Aorta (tissue), 5 donors: ENCODE measurements at regions not wholly inside any gene's neighbourhood (a gene's known extent, or its start where the extent isn't known, plus 50 kb on each side); places are given as distances from the start of the nearest gene placed in this dataset.

Experiments used
- ATAC-seq: fragments of 200-7000 bp; cut with Tn5 transposase; one replicate; pipeline ENCODE4 v1.9.1; 2022; ENCODE audit warnings: moderate library complexity; ENCODE audit not compliant: low FRiP score
- DNase-seq, 2 donors: peaks; one replicate each; pipeline ENCODE4 v3.0.0-alpha.2; 2020
- H3K27ac ChIP-seq, 2 donors: one replicate each; pipeline ENCODE4 v1.5.1; 2013; ENCODE audit warnings: low read length in 2 of 2, mild to moderate bottlenecking in 2 of 2, moderate library complexity in 2 of 2, control low read depth in 1 of 2, inconsistent platforms in 1 of 2, low read depth in 1 of 2
- H3K27me3 ChIP-seq, 2 donors: one replicate each; pipeline ENCODE4 v1.6.1; 2013; ENCODE audit warnings: control low read depth in 1 of 2, low read length in 1 of 2, mild to moderate bottlenecking in 1 of 2, moderate library complexity in 1 of 2; ENCODE audit not compliant: insufficient read depth in 2 of 2, control insufficient read depth in 1 of 2
- H3K36me3 ChIP-seq, 2 donors: one replicate each; pipeline ENCODE4 v1.6.1; 2013; ENCODE audit warnings: control low read depth in 1 of 2, low read length in 1 of 2, mild to moderate bottlenecking in 1 of 2; ENCODE audit not compliant: insufficient read depth in 2 of 2, control insufficient read depth in 1 of 2
- H3K4me1 ChIP-seq, 2 donors: one replicate each; pipeline ENCODE4 v1.6.1; 2013; ENCODE audit warnings: low read length in 2 of 2, control low read depth in 1 of 2, mild to moderate bottlenecking in 1 of 2, moderate library complexity in 1 of 2; ENCODE audit not compliant: insufficient read depth in 2 of 2, control insufficient read depth in 1 of 2
- H3K4me3 ChIP-seq, 2 donors: one replicate each; pipeline ENCODE4 v1.5.1; 2013; ENCODE audit warnings: low read length in 2 of 2, control low read depth in 1 of 2, mild to moderate bottlenecking in 1 of 2
- H3K9me3 ChIP-seq: one replicate; pipeline ENCODE4 v1.6.1; 2013; ENCODE audit warnings: mild to moderate bottlenecking, low read length; ENCODE audit not compliant: control insufficient read depth
- WGBS, 2 donors: extraction: QIAGEN DNeasy Blood & Tissue Kit; methylation state at CpG; one replicate each; pipeline ENCODE4 v1.1.7; 2013; 5-methylcytosine and 5-hydroxymethylcytosine counted together
- intact Hi-C, 2 donors: fragments of 100-400 bp; cut with DNase I; formaldehyde crosslinking; loops; one replicate each; pipeline versions ENCODE4 v1.14.2 to v1.15.0; 2022
- donor health status: healthy with polysubstance abuse.
- donor health status: Bipolar disorder and iron deficiency.
- donor health status: DM: no; HTN: no; CAD: no.
- donor health status: DM: no; HTN: no; CAD: no.
- donor health status: DM: yes; HTN: yes; CAD: no.

DNA sequence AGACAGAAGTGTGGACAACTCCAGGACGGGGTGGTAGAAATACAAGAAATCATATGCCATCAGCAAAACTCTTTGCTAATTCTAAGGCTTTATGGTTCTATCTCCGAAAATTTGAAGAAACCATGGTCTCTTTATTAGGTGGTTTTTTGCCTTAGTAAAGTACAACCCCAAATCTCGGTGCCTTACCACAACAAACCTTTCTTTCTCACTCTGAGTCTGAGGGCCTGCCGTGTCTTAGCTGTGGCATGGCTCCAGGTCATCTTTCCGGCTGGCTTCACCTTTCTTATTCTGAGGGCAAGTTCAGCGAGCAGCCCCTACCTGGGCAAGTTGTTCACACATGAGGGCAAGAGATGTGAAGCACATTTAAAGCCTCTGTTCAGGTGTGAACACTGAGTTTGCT, 280.6 kb downstream of the TTLL7 start:
- WGBS, 2 donors = 93 to 95% methylated on average over 6 of the region's 6 CpGs
- no peaks in the 10 kb centered on the region for H3K9me3 ChIP-seq
- H3K4me1 ChIP-seq = peaks cover 0 to 3% of the 10 kb centered on the region in 2 donors
- ATAC-seq (no peak), DNase-seq (no peak)
- intact Hi-C loops = no loop called here
- H3K27ac ChIP-seq = no peak overlapping the region
- H3K4me3 ChIP-seq = no peak overlapping the region
- no peaks in the 10 kb centered on the region for H3K27me3 ChIP-seq
- H3K36me3 ChIP-seq = no peaks in the 10 kb centered on the region

DNA sequence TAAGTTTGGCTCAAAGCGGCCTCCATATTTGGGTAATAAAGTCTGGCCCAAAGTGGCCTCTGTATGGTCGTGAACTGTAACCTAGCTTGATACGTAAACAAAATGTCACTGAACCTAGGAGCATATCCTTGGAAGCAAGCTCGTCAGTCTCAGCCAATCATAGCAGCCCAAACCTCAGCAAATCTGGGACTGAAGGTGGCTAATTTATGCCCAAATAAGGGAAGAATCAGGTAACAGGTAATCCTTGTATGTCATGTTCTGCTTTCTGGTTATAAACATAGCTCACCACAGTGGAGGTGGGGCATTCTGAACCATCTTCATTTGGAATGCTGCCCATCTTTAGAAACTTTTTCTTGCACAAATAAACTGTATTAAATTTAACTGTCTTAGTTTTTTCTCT, 281.1 kb downstream of the TTLL7 start:
- H3K4me1 ChIP-seq = peaks cover 0 to 3% of the 10 kb centered on the region in 2 donors
- no peak for ATAC-seq
- no peaks in the 10 kb centered on the region for H3K36me3 ChIP-seq
- intact Hi-C loops = no loop called here
- WGBS, 2 donors = 89 to 96% methylated on average over 4 of the region's 4 CpGs
- H3K4me3 ChIP-seq = no peak overlapping the region
- no peaks in the 10 kb centered on the region for H3K27me3 ChIP-seq
- H3K9me3 ChIP-seq = no peaks in the 10 kb centered on the region
- H3K27ac ChIP-seq = no peak overlapping the region
- DNase-seq = no peak

DNA sequence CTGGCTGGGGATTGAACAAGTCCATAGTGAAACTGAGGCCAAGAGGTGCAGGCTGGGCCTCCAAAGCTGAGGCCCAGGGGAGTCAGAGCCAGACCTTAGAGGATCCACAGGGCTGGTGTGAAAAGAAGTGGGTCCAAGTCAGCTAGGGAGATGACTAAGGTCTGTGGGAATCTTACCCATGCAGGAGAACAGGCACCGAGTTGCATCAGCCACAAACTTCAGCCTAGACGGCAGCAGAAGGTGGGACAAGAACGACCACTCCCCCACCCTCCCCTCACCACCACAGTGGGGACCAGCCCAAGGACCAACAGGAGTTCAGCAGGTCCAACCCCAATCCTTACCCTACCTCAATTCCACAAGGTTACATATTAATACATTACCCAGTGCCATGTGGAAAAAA, 282.3 kb downstream of the TTLL7 start:
- Histone ChIP-seq H3K9me3 (no peaks in the 10 kb centered on the region), H3K36me3 (no peaks in the 10 kb centered on the region), H3K4me3 (no peak overlapping the region), H3K4me1 (peaks cover 0 to 3% of the 10 kb centered on the region in 2 donors), H3K27me3 (no peaks in the 10 kb centered on the region), H3K27ac (no peak overlapping the region)
- DNase-seq (no peak), ATAC-seq (no peak)
- WGBS, 2 donors = 81 to 87% methylated on average over 3 of the region's 3 CpGs
- intact Hi-C loops = no loop called here

- DNase-seq (no peak), ATAC-seq (no peak)
- Histone ChIP-seq H3K9me3 (no peaks in the 10 kb centered on the region), H3K4me3 (no peak overlapping the region), H3K27me3 (no peaks in the 10 kb centered on the region), H3K27ac (no peak overlapping the region), H3K4me1 (peaks cover 0 to 3% of the 10 kb centered on the region in 2 donors), H3K36me3 (no peaks in the 10 kb centered on the region)
- WGBS, 2 donors = 95 to 98% methylated on average over 1 of the region's 1 CpG
- intact Hi-C loops = no loop called here
These were observed 283.4 kb downstream of the TTLL7 start for GRCh38 chr1:83715550-83715949.

DNA sequence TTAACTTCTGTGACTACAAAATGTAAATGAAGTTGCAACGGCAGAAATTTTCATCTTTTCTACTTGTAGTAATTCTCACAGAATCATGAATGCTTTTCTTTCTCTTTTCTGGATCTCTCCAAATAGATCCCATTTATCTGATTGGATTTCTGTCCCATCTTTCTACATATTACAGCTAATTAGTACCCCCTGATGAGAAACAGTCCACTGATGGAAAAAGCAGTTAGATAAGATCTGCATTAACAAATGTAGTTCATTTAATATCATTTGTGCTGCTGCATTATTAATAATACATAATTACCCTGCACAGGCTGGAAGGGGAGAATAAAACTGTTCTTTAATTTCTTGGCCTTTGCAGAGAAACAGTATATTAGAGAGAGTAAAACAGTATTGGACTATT, 289.3 kb downstream of the TTLL7 start:
- H3K27ac ChIP-seq = no peak overlapping the region
- no peaks in the 10 kb centered on the region for H3K36me3 ChIP-seq
- no peaks in the 10 kb centered on the region for H3K9me3 ChIP-seq
- H3K4me1 ChIP-seq = peaks cover 0 to 4% of the 10 kb centered on the region in 2 donors
- H3K4me3 ChIP-seq = no peak overlapping the region
- ATAC-seq (no peak), DNase-seq (no peak)
- WGBS, 2 donors = 99 to 100% methylated on average over 1 of the region's 1 CpG
- intact Hi-C loops = no loop called here
- H3K27me3 ChIP-seq = no peaks in the 10 kb centered on the region

DNA sequence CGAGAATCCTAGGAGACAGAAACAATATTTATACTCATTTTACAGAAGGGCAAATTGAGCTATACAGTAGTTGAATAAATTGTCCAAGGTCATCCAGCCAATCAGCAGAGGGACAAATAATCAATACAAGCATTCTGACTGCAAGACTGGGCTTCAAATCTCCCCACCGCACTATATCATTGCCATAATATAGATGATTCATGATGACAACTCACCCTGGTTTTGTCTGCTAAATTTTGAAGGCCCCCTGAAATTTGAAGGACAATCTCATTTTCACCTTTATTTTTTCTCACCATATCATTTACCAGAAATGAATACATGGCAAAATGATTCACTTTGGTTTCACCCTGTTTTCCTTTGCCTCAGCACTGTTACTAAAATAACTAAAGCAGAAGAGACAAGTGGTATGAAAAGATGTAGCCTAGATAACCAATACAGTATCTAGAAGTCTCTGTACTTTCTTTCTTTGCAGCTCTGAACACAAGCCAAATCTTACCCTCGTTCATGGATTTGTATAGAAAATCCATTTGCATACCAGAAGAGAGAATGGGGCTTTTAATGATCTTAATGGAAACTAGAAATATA, 292.5 kb downstream of the TTLL7 start:
- Histone ChIP-seq H3K9me3 (no peaks in the 10 kb centered on the region), H3K27ac (no peak overlapping the region), H3K36me3 (no peaks in the 10 kb centered on the region), H3K4me3 (no peak overlapping the region), H3K4me1 (peaks cover 0 to 4% of the 10 kb centered on the region in 2 donors), H3K27me3 (no peaks in the 10 kb centered on the region)
- intact Hi-C loops = no loop called here
- whole genome bisulfite sequencing, 2 donors = 80 to 84% methylated on average over 3 of the region's 3 CpGs
- DNase-seq (no peak), ATAC-seq (no peak)

DNA sequence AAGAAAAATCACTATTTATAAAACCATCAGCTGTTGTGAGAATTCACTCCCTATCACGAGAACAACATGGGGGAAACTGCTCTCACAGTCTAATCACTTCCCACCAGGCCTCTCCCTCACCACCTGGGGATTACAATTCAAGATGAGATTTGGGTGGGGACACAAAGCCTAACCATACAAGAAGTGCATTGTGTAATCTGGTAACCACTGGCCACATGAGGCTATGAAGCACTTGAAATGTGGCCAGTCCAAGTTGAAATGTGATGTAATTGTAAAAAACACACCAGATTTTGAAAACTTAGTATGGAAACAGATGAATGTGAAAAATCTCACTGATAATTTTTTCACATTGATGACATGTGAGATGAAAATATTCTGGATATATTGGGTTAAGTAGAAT, 293.8 kb downstream of the TTLL7 start:
- no peaks in the 10 kb centered on the region for H3K27me3 ChIP-seq
- intact Hi-C loops = no loop called here
- DNase-seq (no peak), ATAC-seq (no peak)
- H3K4me1 ChIP-seq = peaks cover 0 to under 1% of the 10 kb centered on the region in 2 donors
- H3K36me3 ChIP-seq = no peaks in the 10 kb centered on the region
- H3K9me3 ChIP-seq = no peaks in the 10 kb centered on the region
- 93 to 95% methylated on average over 1 of the region's 1 CpG for WGBS, 2 donors
- H3K4me3 ChIP-seq = no peak overlapping the region
- no peak overlapping the region for H3K27ac ChIP-seq

DNA sequence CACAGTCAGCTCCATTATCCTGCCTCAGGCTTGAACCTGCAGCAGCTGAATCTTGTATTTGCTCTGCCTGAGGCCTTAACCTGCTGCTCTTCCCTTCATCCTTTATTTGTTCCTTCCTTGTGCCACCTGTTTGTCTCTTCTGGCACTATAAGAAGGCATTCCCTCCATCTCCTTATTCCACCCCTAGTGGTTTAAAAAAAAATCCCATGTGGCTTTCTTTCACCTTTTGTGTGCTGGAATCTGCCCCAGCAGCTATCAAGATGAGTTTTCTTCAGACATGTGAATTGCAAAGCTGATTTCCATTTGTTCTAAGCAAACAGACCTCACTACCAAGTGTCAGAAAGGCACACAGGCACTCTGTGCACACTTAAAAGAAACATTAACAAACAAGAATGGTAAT, 294.6 kb downstream of the TTLL7 start:
- ATAC-seq = no peak
- Histone ChIP-seq H3K36me3 (no peaks in the 10 kb centered on the region), H3K4me3 (no peak overlapping the region), H3K4me1 (no peaks in the 10 kb centered on the region), H3K27me3 (no peaks in the 10 kb centered on the region), H3K9me3 (no peaks in the 10 kb centered on the region), H3K27ac (no peak overlapping the region)
- intact Hi-C loops = no loop called here
- no peak for DNase-seq

GRCh38 chr1:83702356-83702755, 296.6 kb downstream of the TTLL7 start:
- Histone ChIP-seq H3K27me3 (no peaks in the 10 kb centered on the region), H3K4me1 (no peaks in the 10 kb centered on the region), H3K4me3 (no peak overlapping the region), H3K36me3 (no peaks in the 10 kb centered on the region), H3K9me3 (no peaks in the 10 kb centered on the region), H3K27ac (no peak overlapping the region)
- ATAC-seq (no peak), DNase-seq (no peak)
- WGBS, 2 donors = 96 to 99% methylated on average over 1 of the region's 1 CpG
- intact Hi-C loops = no loop called here
